SK-MEL-5 (cell line): ENCODE measurements at regions not wholly inside any gene's neighbourhood (a gene's known extent, or its start where the extent isn't known, plus 50 kb on each side); places are given as distances from the start of the nearest gene placed in this dataset.
A peak's percentile ranks its signal among the peaks of the same experiment; 100 is the strongest.

Source experiments
- DNase-seq: peaks from one replicate; pipeline ENCODE4 v3.0.0-alpha.2; 2016; ENCODE audit warnings: low read depth, low spot score
- in situ Hi-C: cut with HindIII; loops from 2 replicates; pipeline ENCODE4 v1.10.0; 2016; ENCODE audit warnings: low sequenced_read_pairs, high pct_unique_total_duplicates, low pct_unique_long_range_greater_than_20kb

- in situ Hi-C loops: no loop called here
- peak; percentile 29 for DNase-seq
Measured at GRCh38 chr4:42710329-42710728, 53.4 kb upstream of the ATP8A1 start.

GRCh38 chr4:42709392-42710065 lies 52.6 kb upstream of the ATP8A1 start:
- no peak for DNase-seq
- in situ Hi-C loops: no loop called here

GRCh38 chr4:42708625-42709024 lies 51.7 kb upstream of the ATP8A1 start:
- in situ Hi-C loops: no loop called here
- no peak for DNase-seq
